Stromal cell of bone marrow (primary cell): ENCODE measurements at regions not wholly inside any gene's neighbourhood (a gene's known extent, or its start where the extent isn't known, plus 50 kb on each side); places are given as distances from the start of the nearest gene placed in this dataset.

Experiments
- DNase-seq: peaks from one replicate; pipeline ENCODE4 v3.0.0-alpha.2; 2012; ENCODE audit warnings: low read depth

- no peak for DNase-seq
Measured at GRCh38 chr4:127538016-127538415, 94.7 kb upstream of the INTU start.

DNA sequence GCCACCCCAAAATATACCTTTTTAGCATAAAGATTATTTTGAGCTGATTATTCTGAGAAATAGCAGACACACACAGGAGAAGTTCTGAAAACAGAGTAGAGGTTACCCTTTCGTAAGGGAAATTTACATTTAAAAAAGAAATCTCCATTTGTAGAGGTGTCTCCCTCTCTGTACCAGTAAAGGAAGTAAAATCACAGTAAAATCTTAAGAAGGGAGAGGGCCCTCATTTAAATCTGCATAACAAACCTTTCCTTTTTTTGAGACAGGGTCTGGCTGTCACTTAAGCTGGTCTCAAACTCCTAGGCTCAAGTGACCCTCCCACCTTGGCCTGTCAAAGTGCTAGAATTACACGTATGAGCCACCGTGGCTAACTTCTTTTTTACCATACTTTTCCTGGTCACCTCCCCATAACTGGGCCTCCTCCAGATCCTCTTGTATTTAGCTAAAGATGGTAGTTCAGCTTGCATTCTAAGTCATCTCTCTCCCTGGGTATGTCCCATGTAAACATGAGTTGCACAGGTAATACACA, 92.2 kb upstream of the INTU start:
- DNase-seq: no peak

DNA sequence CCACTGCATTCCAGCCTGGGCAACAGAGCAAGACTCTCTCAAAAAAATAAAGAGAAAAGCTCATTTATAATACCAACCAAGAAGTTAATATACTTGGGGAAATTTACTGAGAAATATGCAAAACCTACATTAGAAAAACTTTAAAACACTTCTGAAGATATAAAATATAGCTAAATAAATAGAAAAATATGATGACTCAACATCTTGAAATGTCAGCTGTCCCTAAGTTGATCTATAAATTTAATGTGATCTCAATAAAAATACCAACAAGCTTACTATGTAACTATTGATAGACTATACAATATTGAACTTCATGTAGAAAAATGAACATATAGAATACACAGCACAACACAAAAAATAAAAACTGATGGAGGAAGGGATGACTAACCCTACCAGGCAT, 87.5 kb upstream of the INTU start:
- no peak for DNase-seq

- DNase-seq: no peak
Measured at GRCh38 chr4:127548990-127549925, 83.5 kb upstream of the INTU start.

- DNase-seq: no peak
Measured at GRCh38 chr4:127555106-127555505, 77.7 kb upstream of the INTU start.

DNA sequence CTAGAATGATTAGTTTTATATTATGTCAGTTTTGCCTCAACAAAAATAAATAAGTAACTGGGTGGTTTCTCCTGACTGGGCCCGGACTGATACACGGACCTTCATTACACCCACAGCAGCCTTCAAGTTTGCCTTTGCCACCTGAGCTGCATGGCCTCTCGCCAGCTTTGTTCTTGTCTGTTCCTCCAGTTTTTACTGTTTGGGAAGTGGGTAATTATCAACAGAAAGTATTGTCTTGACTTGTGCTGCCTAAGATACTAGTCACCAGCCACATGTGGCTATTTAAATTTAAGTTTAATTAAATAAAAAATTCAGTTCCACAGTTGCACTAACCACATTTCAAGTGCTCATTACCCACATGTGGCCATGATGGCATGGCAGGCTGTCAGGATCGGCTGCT, 74.7 kb upstream of the INTU start:
- DNase-seq: no peak

- no peak for DNase-seq
Measured at GRCh38 chr4:127558489-127559407, 74.0 kb upstream of the INTU start.

- DNase-seq: no peak
Measured at GRCh38 chr4:127559981-127560380, 72.8 kb upstream of the INTU start.

DNA sequence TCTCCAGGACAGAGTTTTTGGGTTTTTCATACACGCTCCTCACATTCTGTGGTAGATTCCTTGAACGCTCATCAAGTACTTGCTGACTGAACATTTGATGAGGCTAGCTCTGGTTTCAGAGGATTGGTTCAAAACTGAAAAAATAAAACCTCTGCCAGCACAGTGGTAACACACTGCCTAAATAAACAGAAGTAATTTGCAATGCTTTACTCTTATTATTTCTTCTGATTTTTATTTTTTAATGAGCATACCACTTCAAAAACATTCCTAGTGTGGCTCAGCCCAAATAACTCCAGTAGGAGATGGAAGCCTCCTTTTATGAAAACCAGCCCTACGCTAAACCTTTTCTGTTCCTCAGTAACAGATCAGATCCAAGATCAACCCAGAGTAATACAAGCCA, 72.0 kb upstream of the INTU start:
- DNase-seq: no peak

- DNase-seq: no peak
Measured at GRCh38 chr4:127574643-127575042, 58.1 kb upstream of the INTU start.

- no peak for DNase-seq
Measured at GRCh38 chr4:127575888-127576287, 56.9 kb upstream of the INTU start.

DNA sequence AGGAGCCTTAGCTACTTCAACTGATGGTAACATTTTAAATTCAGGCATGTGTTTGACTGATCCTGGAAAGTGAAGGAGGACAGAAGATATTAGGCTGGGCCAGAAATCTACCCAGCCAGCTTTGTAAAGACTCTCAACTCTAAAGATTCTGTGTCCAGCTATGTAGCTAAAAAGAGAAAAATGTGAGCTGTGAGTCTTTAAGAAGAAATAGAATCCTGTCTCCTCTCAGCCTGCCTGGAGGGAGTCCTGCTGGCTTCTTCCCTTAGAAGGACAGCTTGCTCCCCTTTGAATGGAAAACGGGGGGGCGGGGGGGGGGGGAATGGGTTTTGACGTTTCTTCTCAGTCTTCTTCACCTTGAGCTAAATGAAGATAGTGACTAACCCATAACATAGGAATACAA, 54.3 kb upstream of the INTU start:
- no peak for DNase-seq

DNA sequence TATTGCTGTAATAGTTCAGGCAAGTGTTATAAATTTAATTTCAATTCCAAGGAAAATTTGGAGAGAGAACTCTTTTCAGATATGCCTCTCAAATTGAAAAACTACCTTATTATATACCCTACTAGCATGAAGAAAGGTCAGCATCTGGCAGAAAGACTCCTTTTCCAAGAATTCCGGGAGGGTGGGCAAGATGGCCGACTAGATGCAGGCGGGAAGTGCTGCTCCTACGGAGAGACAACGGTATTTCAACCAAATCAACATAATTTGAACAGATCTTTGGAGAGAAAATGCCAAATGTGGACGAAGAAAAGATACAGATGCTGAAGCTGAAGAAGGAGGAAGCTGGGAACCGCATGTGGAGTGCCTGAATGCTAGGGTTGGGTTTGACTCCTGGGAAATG, 53.8 kb upstream of the INTU start:
- no peak for DNase-seq

DNA sequence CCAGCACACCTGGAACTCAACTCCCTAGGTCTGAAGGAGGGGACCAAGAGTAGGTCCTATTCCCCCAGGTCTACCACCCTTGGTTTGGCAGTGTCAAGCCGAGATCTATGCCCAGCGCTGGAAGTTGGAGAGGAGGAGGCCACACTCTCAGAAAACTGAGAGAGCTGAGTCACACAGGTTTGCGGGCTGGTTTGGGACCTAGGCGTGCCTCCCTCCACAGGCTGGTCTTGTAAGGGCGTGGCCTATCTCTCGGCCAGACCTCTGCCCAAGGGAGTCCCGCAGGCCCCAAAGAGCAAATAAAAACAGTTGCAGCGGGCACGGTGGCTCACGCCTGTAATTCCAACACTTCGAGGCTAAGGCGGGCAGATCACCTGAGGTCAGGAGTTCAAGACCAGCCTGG, 52.9 kb upstream of the INTU start:
- DNase-seq: no peak

DNA sequence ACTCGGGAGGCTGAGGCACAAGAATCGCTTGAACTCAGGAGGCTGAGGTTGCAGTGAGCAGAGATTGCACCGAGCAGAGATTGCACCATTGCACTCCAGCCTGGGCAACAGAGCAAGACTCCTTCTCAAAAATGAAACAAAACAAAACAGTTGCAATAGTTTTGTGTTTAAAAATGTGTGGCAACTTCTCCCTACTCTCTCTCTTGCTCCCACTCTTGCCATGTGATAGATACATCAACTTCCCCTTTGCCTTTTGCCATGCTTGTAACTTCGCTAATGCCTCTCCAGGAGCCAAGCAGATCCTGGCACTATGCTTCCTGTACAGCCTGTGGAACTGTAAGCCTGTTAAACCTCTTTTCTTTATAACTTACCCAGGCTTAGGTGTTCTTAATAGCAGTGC, 52.5 kb upstream of the INTU start:
- no peak for DNase-seq

DNA sequence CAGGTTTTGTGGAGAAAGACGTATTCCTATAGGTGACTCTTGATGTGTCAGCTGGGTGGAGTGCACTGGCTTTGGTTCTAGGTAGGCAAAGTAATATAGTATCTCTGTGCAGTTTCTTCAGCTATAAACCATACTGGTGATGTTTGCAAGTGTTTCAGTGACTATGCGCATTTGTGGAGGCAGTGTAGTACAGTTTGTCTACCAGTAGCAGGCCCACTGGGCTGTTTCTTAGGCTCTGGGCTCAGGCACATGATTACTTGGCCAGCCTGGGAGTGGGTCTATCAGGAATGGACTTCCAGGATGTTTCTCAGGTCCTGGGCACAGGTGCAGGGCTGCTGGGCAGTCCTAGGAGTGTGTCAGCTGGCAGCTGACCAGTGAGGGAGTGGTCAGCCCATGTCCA, 51.9 kb upstream of the INTU start:
- no peak for DNase-seq
